COLO668 (cell line): ENCODE measurements at regions not wholly inside any gene's neighbourhood (a gene's known extent, or its start where the extent isn't known, plus 50 kb on each side); places are given as distances from the start of the nearest gene placed in this dataset.

Source experiments
- DNase-seq: peaks from one replicate; lab custom pipeline; 2025; ENCODE audit not compliant: unreplicated experiment; lab: John Stamatoyannopoulos, UW

GRCh38 chr13:105345131-105345530, 1190.3 kb downstream of the EFNB2 start:
- no peak for DNase-seq

GRCh38 chr13:105343134-105343806, 1192.2 kb downstream of the EFNB2 start:
- no peak for DNase-seq

- no peak for DNase-seq
Observed at GRCh38 chr13:105342281-105342820, 1193.1 kb downstream of the EFNB2 start.

GRCh38 chr13:105341758-105342157, 1193.7 kb downstream of the EFNB2 start:
- DNase-seq, result no peak

- DNase-seq, result no peak
Observed at GRCh38 chr13:105341256-105341655, 1194.2 kb downstream of the EFNB2 start.

GRCh38 chr13:105340061-105340606, 1195.3 kb downstream of the EFNB2 start:
- DNase-seq, result no peak

- DNase-seq, result no peak
Observed at GRCh38 chr13:105338773-105339172, 1196.7 kb downstream of the EFNB2 start.

- no peak for DNase-seq
Observed at GRCh38 chr13:105338006-105338405, 1197.5 kb downstream of the EFNB2 start.

- DNase-seq, result no peak
Observed at GRCh38 chr13:105336706-105337576, 1198.5 kb downstream of the EFNB2 start.

- no peak for DNase-seq
Observed at GRCh38 chr13:105334211-105334610, 1201.3 kb downstream of the EFNB2 start.

GRCh38 chr13:105333416-105333815, 1202.0 kb downstream of the EFNB2 start:
- DNase-seq, result no peak

GRCh38 chr13:105329359-105329758, 1206.1 kb downstream of the EFNB2 start:
- no peak for DNase-seq

- DNase-seq, result no peak
Observed at GRCh38 chr13:105328212-105328611, 1207.2 kb downstream of the EFNB2 start.

- DNase-seq, result no peak
Observed at GRCh38 chr13:105327581-105328126, 1207.8 kb downstream of the EFNB2 start.

- DNase-seq, result no peak
Observed at GRCh38 chr13:105319875-105320274, 1215.6 kb downstream of the EFNB2 start.

- no peak for DNase-seq
Observed at GRCh38 chr13:105316731-105317130, 1218.7 kb downstream of the EFNB2 start.

- DNase-seq, result no peak
Observed at GRCh38 chr13:105312906-105313305, 1222.6 kb downstream of the EFNB2 start.

- no peak for DNase-seq
Observed at GRCh38 chr13:105311094-105311493, 1224.4 kb downstream of the EFNB2 start.

GRCh38 chr13:105307776-105308175, 1227.7 kb downstream of the EFNB2 start:
- no peak for DNase-seq

GRCh38 chr13:105297839-105298238, 1237.6 kb downstream of the EFNB2 start:
- DNase-seq, result no peak

GRCh38 chr13:105291987-105292386, 1243.5 kb downstream of the EFNB2 start:
- no peak for DNase-seq
